GM19328 (cell line): ENCODE measurements at regions not wholly inside any gene's neighbourhood (a gene's known extent, or its start where the extent isn't known, plus 50 kb on each side); places are given as distances from the start of the nearest gene placed in this dataset.

Experiments used
- ATAC-seq: cut with Tn5 transposase; IDR thresholded peaks from one replicate; pipeline ENCODE4 v1.9.1; 2021; ENCODE audit warnings: mild to moderate bottlenecking, moderate library complexity; ENCODE audit not compliant: unreplicated experiment

DNA sequence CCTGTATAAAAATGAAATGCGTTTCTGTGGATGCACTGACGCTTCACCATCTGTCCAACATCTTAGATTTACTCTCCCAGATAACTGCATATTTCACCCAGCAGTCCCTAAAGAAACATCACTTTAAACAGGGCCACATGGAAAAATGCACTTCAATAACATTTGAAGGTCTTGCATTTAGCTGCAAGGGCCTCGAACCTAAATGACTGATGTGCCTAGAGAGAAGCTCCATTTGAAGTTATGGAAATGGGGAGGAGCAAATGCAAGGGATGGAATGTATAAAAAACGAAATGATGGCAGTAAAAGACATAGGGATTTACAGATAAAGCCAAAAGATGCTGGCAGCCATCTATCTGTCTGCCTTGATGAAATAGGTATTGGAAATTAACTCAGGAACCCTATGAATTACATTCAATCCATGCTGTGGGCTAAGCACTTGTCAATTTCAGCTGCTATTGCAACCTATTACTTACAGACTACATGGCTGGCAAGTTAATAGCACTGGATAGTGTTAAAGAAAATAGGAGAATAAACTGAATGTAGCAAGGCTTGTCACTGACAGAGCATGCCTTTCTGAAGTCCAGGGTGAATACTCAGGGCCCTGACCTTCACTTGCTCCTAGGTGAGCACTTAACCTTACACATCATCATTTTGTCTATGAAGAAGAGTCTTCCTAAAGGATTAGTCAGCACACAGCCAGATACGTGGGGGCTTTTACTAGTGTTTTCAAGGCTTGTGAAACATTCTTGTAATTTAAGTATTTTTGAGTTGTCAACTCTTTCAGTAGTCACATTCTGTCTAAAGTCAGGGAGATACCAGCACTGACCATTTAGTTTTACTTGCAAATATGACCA is 963.4 kb downstream of the PCDH17 start:
- no peak for ATAC-seq

GRCh38 chr13:58597552-58597951 is 966.0 kb downstream of the PCDH17 start:
- ATAC-seq: no peak

GRCh38 chr13:58598241-58598640 is 966.7 kb downstream of the PCDH17 start:
- ATAC-seq: no peak

GRCh38 chr13:58611117-58611516 is 979.6 kb downstream of the PCDH17 start:
- ATAC-seq: no peak

DNA sequence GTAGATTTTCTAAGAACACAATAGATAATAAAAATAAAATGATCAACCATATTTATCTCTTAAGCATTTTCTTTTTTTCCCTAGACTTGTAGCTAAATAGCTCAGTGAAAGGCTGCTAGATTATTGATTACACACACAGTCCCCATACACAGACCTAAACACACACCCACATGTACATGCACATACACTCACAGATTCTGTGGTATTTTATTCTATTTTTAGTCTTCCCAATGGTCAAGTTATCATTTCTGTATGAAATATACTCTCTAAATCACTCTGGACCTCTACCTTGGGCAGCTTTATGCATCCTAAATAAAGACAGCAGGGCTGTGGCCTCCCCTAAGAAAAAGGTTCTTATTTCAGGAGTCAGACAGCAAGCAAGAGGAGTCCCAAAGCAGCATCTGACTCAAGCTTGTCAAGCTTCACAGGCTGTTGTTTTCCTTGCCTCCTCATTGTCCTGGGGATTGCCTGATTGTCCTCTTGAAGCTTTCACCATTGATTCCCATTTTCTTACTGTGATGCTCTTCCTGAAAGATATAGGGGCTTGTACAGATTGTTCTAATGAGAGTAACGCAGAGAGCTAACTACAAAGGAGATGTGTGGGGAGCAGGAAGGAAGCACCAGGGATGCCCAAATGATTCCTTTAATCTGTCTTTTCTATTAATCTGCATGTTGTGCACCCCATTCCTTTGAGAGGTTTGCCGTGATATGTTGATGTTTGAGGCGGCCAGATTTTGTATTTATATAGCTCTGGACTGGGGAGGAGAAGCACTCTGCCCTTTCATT is 986.5 kb downstream of the PCDH17 start:
- no peak for ATAC-seq

DNA sequence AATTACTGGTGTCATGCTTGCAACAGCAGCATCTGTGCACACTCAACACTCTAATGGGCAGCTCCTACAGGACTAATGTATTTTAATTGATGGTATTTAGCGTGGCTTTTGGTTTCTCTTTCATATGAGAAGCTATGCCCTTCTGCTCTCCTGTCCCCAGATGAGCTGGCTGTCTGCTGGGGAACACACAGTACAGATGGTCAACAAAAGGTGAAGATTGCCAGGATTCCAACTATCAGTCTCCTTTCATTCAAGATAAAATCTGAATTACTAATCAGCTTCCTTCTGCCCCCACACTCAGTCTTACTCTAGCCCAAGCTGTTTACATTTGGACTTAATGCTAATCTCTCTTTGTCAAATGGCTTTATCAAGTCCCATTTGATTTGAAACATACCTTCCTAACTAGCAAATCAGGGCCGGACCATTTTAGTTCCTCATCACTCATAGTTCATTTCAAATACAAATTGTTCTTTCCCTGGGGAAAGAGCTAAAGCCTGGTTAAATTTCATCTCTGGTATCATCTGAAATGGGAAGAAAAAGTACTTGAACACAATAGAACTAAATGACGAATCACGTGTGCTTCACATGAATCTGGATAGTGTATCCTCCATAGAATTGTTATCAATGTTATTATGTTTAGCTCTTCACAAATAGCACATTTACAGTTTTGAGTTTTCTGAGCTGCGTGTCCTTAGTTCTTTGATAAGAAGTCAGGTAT is 988.0 kb downstream of the PCDH17 start:
- no peak for ATAC-seq

- ATAC-seq: no peak
These were observed 988.6 kb downstream of the PCDH17 start for GRCh38 chr13:58620176-58620575.

DNA sequence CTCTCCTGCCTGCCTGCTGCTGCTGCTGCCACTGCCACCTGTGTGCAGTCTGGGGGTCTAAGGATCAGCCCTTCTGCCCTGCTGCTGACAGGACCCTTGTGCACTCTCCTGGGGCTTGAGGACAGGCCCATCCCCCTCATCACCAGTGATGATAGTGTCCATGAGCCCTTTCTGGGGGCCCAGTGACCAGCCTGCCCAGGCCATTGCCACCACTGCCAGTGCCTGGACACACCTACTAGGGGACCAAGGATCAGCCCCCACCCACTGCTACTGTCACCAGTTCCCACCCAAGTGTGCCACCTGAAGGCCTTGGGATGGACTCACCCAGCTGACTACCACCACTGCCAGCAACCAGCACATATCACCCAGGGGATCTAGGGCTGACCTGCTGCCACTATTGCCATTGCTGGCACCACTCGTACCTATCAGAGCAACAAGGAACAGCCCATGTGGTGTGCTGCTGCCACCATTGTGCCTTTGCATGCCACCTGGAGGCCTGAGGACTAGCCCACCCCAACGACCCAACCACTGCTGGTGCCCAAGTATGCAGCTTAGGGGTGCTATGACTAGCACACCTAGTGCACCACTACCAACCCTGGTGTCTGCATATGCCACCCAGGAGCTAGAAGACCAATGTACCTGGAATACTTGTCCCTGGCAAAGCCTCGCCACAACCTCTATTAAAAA is 994.3 kb downstream of the PCDH17 start:
- ATAC-seq: no peak

GRCh38 chr13:58630794-58631193 is 999.2 kb downstream of the PCDH17 start:
- ATAC-seq: no peak

- ATAC-seq: no peak
These were observed 1001.7 kb downstream of the PCDH17 start for GRCh38 chr13:58633226-58633625.

GRCh38 chr13:58655086-58655485 is 1023.5 kb downstream of the PCDH17 start:
- ATAC-seq: no peak

DNA sequence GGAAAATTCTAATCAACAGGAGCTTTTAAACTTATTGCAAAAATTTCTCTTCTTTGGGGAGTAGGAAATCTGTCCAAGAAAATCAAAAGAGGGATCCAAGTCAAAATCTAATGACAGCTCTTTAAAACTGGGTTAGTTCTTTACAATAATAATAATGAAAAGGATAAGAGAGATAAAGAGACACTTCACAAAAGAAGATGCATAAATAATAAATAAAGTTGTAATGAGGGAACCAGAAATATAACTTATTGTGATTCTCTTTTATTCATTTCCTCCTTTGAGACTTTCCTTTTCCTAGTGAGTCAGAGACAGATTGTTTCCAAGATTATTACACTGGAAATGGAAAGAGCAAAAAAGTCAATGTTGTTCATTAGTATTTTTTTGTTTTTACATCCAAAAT is 1029.3 kb downstream of the PCDH17 start:
- ATAC-seq: no peak

DNA sequence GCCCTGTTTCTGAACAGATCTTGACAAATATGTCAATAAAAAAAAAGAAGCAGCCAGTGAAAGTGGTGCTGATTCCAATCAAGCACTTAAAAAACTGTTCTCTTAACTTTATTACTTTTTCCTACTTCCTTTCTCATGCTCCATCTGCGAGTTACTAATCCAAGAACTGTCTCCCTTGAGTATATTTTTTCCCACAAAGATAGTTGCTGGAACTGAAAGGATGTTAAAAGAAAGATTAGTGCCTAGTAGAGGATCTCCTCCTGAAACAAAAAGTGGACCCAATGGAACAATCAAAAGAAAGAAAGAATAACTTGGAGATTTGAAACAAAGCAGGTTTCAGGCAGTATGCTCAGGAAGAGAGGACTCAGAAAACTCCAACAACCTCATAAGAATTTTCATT is 1034.8 kb downstream of the PCDH17 start:
- no peak for ATAC-seq

DNA sequence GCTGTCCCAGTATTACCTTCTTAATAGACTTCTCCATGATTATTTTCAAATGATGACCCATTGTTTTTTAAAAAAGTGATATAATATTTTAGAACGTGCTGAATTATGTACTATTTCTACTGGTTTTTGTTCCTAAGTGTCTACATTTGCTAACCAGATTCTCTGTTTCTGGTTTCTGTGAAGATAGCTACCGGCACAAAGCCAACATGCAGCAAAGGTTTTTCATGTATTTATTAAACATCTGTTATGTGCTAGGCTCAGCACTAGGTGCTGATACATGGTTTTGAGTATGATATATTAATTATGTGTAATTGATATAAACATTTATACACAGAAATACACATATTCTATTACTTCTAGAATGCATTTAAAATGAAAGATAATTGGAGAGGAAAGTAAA is 1035.6 kb downstream of the PCDH17 start:
- ATAC-seq: no peak

GRCh38 chr13:58680115-58680514 is 1048.6 kb downstream of the PCDH17 start:
- no peak for ATAC-seq

DNA sequence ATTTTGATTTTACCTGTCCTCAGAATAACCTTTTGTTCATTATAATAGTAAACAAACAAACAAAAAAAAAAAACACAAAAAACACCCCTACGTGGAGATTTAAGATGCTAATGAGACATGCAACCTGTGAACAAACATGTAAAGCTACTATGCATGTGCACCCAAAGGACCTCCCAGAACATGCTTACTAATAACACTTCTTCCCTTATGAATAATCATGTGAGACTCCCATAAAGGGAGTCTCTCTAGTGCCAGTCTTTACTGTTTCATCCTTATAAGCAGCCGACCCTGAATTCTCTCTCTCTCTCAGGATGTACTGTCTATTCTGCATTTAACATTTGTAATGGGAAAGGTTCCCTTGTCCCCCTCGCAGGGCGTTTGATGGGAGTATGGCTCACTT is 1051.1 kb downstream of the PCDH17 start:
- no peak for ATAC-seq

GRCh38 chr13:58687148-58687547 is 1055.6 kb downstream of the PCDH17 start:
- ATAC-seq: no peak

DNA sequence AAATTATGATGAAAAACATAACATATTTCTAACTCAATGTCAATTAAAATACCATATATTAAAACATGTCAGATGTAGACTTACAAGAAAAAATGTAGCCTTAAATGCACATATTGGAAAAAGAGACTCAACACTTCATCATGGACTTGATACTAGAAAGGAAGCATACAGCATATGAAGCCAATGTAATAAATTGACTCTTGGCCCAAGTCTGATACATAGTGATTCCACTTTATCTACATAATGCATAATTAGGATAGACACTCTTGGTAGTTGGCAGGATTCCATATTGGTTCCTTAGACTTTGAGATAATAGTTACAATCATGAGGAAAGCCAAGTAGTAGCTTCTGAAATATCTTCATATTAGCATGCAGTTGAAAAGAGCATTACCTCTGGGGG is 1067.0 kb downstream of the PCDH17 start:
- ATAC-seq: no peak

DNA sequence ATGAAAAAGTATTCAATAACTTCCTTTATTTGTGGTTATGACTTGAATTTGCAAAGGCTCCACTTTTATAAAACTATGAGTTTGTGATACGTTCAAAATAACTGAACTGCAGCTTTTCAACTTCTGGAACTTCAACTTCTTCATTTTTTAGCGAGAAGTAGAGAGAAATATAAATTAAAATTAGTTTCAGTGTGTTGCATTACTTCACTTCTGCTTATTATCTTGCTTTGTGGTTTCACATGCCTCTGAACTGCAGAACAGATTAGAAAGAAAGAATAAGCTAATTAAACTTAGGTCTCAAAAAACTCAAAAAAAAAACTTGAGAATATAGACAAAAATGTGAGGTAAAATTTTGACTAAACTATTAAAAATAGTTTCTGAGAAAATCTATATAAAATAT is 1073.4 kb downstream of the PCDH17 start:
- no peak for ATAC-seq

- no peak for ATAC-seq
These were observed 1074.9 kb downstream of the PCDH17 start for GRCh38 chr13:58706421-58706820.

DNA sequence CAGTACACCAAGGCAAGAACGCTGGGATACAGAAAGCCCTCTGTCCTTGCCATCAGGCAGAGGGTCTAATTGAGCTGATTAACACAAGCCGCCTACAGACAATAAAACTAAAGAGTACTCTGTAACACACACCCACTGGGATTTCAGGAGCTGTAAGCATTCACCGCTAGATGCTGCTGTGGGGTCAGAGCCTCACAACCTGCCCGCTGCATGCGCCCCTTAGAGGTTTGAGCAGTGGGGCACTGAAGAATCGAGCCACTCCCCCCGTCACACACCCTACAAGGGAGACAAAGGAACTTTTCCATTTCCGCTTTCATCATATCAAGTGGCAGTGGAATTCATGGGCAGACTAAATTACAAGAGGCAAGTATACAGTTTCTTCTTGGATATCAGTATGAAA is 1080.6 kb downstream of the PCDH17 start:
- no peak for ATAC-seq
